Upper lobe of right lung (tissue), 1 donor: ENCODE measurements at regions not wholly inside any gene's neighbourhood (a gene's known extent, or its start where the extent isn't known, plus 50 kb on each side); places are given as distances from the start of the nearest gene placed in this dataset.
"Not testable (repeated sequence)": the region's sequence is repeated elsewhere in the genome, so short reads cannot be mapped to it uniquely, and the experiment has no call there.

ENCODE experiments used
- ATAC-seq: fragments of 200-7000 bp; cut with Tn5 transposase; one replicate; pipeline ENCODE4 v1.9.1; 2020; ENCODE audit warnings: mild to moderate bottlenecking, moderate library complexity
- DNase-seq: peaks from one replicate; pipeline ENCODE4 v3.0.0-alpha.2; 2020
- H3K27ac ChIP-seq: fragments of 200-600 bp; one replicate; pipeline ENCODE4 v1.8.0; 2022
- H3K27me3 ChIP-seq: fragments of 200-600 bp; one replicate; pipeline ENCODE4 v1.8.0; 2022; ENCODE audit warnings: mild to moderate bottlenecking
- H3K36me3 ChIP-seq: fragments of 200-600 bp; one replicate; pipeline ENCODE4 v1.8.0; 2022
- H3K4me1 ChIP-seq: fragments of 200-600 bp; one replicate; pipeline ENCODE4 v1.8.0; 2022
- H3K4me3 ChIP-seq: fragments of 200-600 bp; one replicate; pipeline ENCODE4 v1.8.0; 2022; ENCODE audit warnings: mild to moderate bottlenecking
- H3K9me3 ChIP-seq: fragments of 200-600 bp; one replicate; pipeline ENCODE4 v1.8.0; 2022
- intact Hi-C: fragments of 100-400 bp; cut with DNase I; formaldehyde crosslinking; loops from one replicate; pipeline ENCODE4 v1.11.0; 2022
- TF ChIP-seq, protein P1 (sequence below): fragments of 200-600 bp; IDR thresholded peaks from one replicate; pipeline ENCODE4 v1.8.0; 2022; ENCODE audit warnings: antibody characterized with exemption
- donor health status: DM: no; HTN: yes; CAD: no; lungs with severe emphysema.

GRCh38 chr21:27329255-27329851 is 362.5 kb upstream of the ADAMTS5 start:
- Histone ChIP-seq H3K36me3 (no peaks in the 10 kb centered on the region), H3K4me3 (no peak overlapping the region), H3K27ac (no peak overlapping the region), H3K4me1 (no peaks in the 10 kb centered on the region), H3K27me3 (no peaks in the 10 kb centered on the region), H3K9me3 (no peaks in the 10 kb centered on the region)
- intact Hi-C loops = no loop called here
- DNase-seq (no peak), ATAC-seq (no peak)
- TF ChIP-seq, protein P1, sequence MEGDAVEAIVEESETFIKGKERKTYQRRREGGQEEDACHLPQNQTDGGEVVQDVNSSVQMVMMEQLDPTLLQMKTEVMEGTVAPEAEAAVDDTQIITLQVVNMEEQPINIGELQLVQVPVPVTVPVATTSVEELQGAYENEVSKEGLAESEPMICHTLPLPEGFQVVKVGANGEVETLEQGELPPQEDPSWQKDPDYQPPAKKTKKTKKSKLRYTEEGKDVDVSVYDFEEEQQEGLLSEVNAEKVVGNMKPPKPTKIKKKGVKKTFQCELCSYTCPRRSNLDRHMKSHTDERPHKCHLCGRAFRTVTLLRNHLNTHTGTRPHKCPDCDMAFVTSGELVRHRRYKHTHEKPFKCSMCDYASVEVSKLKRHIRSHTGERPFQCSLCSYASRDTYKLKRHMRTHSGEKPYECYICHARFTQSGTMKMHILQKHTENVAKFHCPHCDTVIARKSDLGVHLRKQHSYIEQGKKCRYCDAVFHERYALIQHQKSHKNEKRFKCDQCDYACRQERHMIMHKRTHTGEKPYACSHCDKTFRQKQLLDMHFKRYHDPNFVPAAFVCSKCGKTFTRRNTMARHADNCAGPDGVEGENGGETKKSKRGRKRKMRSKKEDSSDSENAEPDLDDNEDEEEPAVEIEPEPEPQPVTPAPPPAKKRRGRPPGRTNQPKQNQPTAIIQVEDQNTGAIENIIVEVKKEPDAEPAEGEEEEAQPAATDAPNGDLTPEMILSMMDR = no peak

DNA sequence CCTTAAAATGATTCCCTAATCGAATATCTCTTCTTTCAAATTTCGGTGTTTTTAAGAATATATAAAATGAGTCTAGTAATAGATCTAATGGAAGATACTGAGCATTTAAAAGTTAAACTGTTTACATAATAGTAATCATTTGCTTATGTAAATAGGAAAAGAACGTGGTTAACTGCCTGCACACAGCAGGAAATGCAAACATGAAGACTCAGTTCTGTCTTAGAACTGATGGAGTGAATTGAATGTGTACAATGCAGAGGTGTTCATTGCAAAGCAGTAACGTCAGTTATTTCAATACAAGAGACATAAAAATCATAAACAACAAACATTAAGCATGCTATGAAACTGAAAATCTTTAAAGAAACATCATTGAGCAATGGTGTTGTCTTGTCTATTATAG is 359.4 kb upstream of the ADAMTS5 start:
- intact Hi-C loops = no loop called here
- no peak overlapping the region for H3K4me3 ChIP-seq
- H3K27ac ChIP-seq = no peak overlapping the region
- DNase-seq (no peak), ATAC-seq (no peak)
- no peaks in the 10 kb centered on the region for H3K4me1 ChIP-seq
- H3K9me3 ChIP-seq = no peaks in the 10 kb centered on the region
- H3K36me3 ChIP-seq = no peaks in the 10 kb centered on the region
- H3K27me3 ChIP-seq = no peaks in the 10 kb centered on the region
- TF ChIP-seq, protein P1 = no peak

GRCh38 chr21:27323331-27323730 is 356.4 kb upstream of the ADAMTS5 start:
- intact Hi-C loops = no loop called here
- H3K9me3 ChIP-seq = no peaks in the 10 kb centered on the region

DNA sequence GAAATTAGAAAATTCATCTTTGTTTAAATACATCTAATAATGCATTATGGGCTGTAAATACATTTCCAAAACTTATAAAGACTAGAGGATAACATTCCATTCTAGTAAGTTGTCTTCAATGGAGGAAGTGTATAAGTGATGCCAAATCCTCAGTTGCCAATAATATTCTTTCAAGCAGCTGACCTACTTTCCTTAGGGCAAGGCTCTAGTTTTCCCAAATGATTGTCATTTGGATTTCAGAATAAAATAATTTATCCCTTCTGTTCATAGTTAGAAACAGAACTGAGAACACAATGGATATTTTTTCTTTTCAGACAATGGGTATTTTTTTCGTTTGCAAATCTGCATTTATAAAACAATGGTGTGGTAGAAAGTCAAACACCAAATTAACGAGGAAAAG is 354.9 kb upstream of the ADAMTS5 start:
- Histone ChIP-seq H3K9me3 (no peaks in the 10 kb centered on the region), H3K4me3 (no peak overlapping the region), H3K27ac (no peak overlapping the region), H3K27me3 (no peaks in the 10 kb centered on the region), H3K36me3 (no peaks in the 10 kb centered on the region), H3K4me1 (no peaks in the 10 kb centered on the region)
- no peak for DNase-seq
- TF ChIP-seq, protein P1 = no peak
- intact Hi-C loops = no loop called here
- ATAC-seq = no peak

More at GRCh38 chr21:27323331-27323730, 356.4 kb upstream of the ADAMTS5 start:
- H3K27ac ChIP-seq = no peak overlapping the region
- H3K27me3 ChIP-seq = no peaks in the 10 kb centered on the region
- no peak for DNase-seq
- H3K4me3 ChIP-seq = no peak overlapping the region
- H3K4me1 ChIP-seq = no peaks in the 10 kb centered on the region
- no peaks in the 10 kb centered on the region for H3K36me3 ChIP-seq
- TF ChIP-seq, protein P1 = no peak
- no peak for ATAC-seq

GRCh38 chr21:27320868-27321267 is 354.0 kb upstream of the ADAMTS5 start:
- ATAC-seq = no peak
- Histone ChIP-seq H3K4me3 (no peak overlapping the region), H3K27me3 (no peaks in the 10 kb centered on the region), H3K4me1 (no peaks in the 10 kb centered on the region), H3K9me3 (no peaks in the 10 kb centered on the region), H3K36me3 (no peaks in the 10 kb centered on the region), H3K27ac (no peak overlapping the region)
- no peak for DNase-seq
- intact Hi-C loops = no loop called here
- TF ChIP-seq, protein P1 = no peak

DNA sequence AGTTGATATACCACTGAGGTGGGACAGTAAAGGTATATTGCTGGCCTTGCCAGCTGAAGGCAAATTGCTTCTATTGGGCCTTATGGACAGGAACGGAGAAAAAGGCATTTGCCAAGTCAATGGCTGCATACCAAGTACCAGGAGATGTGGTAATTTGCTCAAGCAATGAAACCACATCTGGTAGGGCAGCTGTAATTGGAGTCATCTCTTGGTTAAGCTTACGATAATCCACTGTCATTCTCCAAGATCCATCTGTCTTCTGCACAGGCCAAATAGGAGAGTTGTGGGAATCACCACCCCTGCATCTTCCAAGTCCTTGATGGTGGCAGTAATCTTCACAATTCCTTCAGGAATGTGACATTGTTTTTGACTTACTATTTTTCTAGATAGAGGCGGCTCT is 350.7 kb upstream of the ADAMTS5 start:
- DNase-seq, H3K4me3 ChIP-seq, H3K4me1 ChIP-seq, H3K36me3 ChIP-seq, H3K27me3 ChIP-seq, H3K9me3 ChIP-seq, intact Hi-C loops, ATAC-seq, H3K27ac ChIP-seq: not testable (repeated sequence)
